Prostate gland (tissue), 2 donors: ENCODE measurements at regions not wholly inside any gene's neighbourhood (a gene's known extent, or its start where the extent isn't known, plus 50 kb on each side); places are given as distances from the start of the nearest gene placed in this dataset.

ENCODE experiments used
- POLR2AphosphoS5 ChIP-seq: sonication (generic); formaldehyde crosslinking; IDR thresholded peaks from one replicate; pipeline ENCODE4 v1.6.1; 2017; ENCODE audit warnings: antibody characterized with exemption
- TF ChIP-seq, protein P1 (sequence below), 4 experiments: fragments of 200-600 bp in 2 of 4; fragments of 450-650 bp in 2 of 4; sonication (generic) in 2 of 4; IDR thresholded peaks; 1 replicate in 3 of 4; 2 replicates in 1 of 4; pipeline ENCODE4 v1.5.1; 2016 to 2019; ENCODE audit warnings: antibody characterized with exemption in 4 of 4, mild to moderate bottlenecking in 2 of 4, moderate library complexity in 2 of 4

DNA sequence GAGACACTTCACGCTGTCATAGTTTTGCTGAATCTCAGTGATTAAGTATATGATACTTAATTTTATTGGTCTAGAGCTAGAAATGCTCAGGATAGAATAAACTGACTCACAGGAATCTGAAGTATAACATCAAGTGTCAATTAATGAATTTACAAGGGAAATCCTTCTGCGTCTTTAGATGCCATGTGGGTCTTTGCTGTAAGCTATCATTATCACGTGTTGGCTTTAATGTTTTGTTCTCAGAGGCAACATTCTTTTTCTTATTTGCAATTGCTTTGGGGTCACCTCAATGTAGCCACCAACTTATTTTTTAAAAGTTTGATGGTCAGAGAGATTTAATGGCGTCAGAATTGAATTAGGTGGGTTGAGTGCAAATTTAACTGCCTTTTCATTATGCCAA, 680.1 kb upstream of the PTBP2 start:
- TF ChIP-seq, protein P1, sequence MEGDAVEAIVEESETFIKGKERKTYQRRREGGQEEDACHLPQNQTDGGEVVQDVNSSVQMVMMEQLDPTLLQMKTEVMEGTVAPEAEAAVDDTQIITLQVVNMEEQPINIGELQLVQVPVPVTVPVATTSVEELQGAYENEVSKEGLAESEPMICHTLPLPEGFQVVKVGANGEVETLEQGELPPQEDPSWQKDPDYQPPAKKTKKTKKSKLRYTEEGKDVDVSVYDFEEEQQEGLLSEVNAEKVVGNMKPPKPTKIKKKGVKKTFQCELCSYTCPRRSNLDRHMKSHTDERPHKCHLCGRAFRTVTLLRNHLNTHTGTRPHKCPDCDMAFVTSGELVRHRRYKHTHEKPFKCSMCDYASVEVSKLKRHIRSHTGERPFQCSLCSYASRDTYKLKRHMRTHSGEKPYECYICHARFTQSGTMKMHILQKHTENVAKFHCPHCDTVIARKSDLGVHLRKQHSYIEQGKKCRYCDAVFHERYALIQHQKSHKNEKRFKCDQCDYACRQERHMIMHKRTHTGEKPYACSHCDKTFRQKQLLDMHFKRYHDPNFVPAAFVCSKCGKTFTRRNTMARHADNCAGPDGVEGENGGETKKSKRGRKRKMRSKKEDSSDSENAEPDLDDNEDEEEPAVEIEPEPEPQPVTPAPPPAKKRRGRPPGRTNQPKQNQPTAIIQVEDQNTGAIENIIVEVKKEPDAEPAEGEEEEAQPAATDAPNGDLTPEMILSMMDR (IDR thresholded peaks at IDR 0.05): no peak
- no peak for TF ChIP-seq POLR2AphosphoS5
